LNCAP (cell line): ENCODE measurements at regions not wholly inside any gene's neighbourhood (a gene's known extent, or its start where the extent isn't known, plus 50 kb on each side); places are given as distances from the start of the nearest gene placed in this dataset.

Experiments used
- TF ChIP-seq, protein P1 (sequence below): fragments of 450-650 bp; IDR thresholded peaks from 2 replicates; pipeline ENCODE4 v1.5.1; 2017; ENCODE audit warnings: mild to moderate bottlenecking

DNA sequence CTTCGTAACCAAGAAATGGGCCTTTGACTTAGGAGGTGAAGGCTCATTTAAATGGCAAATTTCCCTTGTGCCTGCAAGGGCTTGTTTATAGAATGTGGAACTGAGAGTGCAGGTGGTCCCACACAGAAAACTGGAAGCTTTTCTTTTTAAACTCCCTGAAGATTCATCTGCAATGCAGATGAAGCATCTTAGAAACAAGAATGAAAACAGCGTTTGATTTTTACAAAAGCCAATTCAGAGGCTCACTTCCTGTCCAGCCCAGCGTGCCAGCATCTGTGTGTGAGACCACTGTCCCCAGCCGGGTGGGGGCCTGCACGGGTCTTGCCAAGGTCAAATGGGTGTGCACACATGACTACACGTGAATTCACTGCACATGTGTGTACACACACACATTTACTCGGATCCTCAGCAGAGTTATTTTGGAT, 94.7 kb downstream of the LINGO1 start:
- TF ChIP-seq, protein P1, sequence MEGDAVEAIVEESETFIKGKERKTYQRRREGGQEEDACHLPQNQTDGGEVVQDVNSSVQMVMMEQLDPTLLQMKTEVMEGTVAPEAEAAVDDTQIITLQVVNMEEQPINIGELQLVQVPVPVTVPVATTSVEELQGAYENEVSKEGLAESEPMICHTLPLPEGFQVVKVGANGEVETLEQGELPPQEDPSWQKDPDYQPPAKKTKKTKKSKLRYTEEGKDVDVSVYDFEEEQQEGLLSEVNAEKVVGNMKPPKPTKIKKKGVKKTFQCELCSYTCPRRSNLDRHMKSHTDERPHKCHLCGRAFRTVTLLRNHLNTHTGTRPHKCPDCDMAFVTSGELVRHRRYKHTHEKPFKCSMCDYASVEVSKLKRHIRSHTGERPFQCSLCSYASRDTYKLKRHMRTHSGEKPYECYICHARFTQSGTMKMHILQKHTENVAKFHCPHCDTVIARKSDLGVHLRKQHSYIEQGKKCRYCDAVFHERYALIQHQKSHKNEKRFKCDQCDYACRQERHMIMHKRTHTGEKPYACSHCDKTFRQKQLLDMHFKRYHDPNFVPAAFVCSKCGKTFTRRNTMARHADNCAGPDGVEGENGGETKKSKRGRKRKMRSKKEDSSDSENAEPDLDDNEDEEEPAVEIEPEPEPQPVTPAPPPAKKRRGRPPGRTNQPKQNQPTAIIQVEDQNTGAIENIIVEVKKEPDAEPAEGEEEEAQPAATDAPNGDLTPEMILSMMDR: no peak

DNA sequence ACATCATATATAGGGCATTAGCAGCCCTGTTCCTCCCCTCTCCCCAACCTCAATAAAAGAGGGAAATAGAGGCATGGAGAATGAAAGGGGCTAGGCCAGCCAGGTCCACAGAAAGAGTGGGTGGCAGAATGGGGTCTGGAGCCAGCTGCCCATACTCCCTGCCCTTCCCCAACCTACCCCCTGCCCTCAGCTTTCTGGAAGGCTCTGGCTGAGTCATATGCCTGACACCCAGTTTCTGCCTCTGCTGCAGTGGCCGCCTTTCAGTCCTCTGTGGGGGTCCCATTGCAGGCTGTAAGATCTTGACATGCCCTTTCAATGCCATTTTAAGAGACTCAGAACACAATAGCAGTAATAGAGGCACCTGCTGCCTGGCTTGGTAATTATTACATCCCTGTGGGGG, 95.7 kb downstream of the LINGO1 start:
- TF ChIP-seq, protein P1: no peak

DNA sequence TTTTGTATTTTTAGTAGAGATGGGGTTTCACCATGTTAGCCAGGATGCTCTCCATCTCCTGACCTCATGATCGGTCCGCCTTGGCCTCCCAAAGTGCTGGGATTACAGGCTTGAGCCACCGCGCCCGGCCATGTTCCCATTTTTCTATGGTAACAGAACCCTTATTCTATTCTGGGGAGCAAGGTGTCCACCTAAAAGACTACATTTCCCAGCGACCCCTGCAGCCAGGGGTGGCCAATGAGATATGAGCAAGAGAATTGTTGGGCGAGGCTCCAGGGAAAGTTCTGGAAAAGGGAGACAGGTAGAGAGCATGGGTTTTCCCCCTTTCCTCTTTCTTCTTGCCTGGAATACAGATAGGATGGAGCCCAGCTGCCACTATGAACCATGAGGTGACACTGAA, 96.9 kb downstream of the LINGO1 start:
- TF ChIP-seq, protein P1: no peak
